Ishikawa (cell line): ENCODE measurements at regions not wholly inside any gene's neighbourhood (a gene's known extent, or its start where the extent isn't known, plus 50 kb on each side); places are given as distances from the start of the nearest gene placed in this dataset.

ENCODE experiments used
- CEBPB ChIP-seq: IDR thresholded peaks from 2 replicates; pipeline ENCODE4 v1.6.1; 2012
- CREB1 ChIP-seq: IDR thresholded peaks from 2 replicates; pipeline ENCODE4 v1.6.1; 2012; ENCODE audit warnings: low read depth
- EGR1 ChIP-seq: IDR thresholded peaks from 2 replicates; pipeline ENCODE4 v1.6.1; 2012
- EP300 ChIP-seq: IDR thresholded peaks from 2 replicates; pipeline ENCODE4 v1.6.1; 2012; ENCODE audit warnings: borderline replicate concordance
- FOXM1 ChIP-seq: IDR thresholded peaks from 2 replicates; pipeline ENCODE4 v1.6.1; 2012; ENCODE audit warnings: low read depth, borderline replicate concordance
- MAX ChIP-seq: IDR thresholded peaks from 2 replicates; pipeline ENCODE4 v1.6.1; 2012
- NFIC ChIP-seq: IDR thresholded peaks from 2 replicates; pipeline ENCODE4 v1.6.1; 2012
- RAD21 ChIP-seq: IDR thresholded peaks from 2 replicates; pipeline ENCODE4 v1.6.1; 2012; ENCODE audit warnings: low read depth
- REST ChIP-seq: IDR thresholded peaks from 2 replicates; pipeline ENCODE4 v1.6.1; 2012; ENCODE audit warnings: low read depth, mild to moderate bottlenecking
- TAF1 ChIP-seq: IDR thresholded peaks from 2 replicates; pipeline ENCODE4 v1.6.1; 2012; ENCODE audit warnings: low read depth, mild to moderate bottlenecking
- TCF12 ChIP-seq: IDR thresholded peaks from 2 replicates; pipeline ENCODE4 v1.6.1; 2012; ENCODE audit warnings: low read depth
- TEAD4 ChIP-seq: IDR thresholded peaks from 2 replicates; pipeline ENCODE4 v1.6.1; 2012
- USF1 ChIP-seq: IDR thresholded peaks from 2 replicates; pipeline ENCODE4 v1.6.1; 2012
- YY1 ChIP-seq: IDR thresholded peaks from 2 replicates; pipeline ENCODE4 v1.6.1; 2012; ENCODE audit warnings: low read depth
- ZBTB7A ChIP-seq: IDR thresholded peaks from 2 replicates; pipeline ENCODE4 v1.6.1; 2012; ENCODE audit warnings: low read depth

- TF ChIP-seq CREB1 (no peak), CEBPB (no peak), RAD21 (no peak), ZBTB7A (no peak), TAF1 (no peak), FOXM1 (no peak), NFIC (no peak), REST (no peak), YY1 (no peak)
Measured at GRCh38 chr7:84452618-84453017, 258.0 kb upstream of the SEMA3A start.

GRCh38 chr7:84450772-84451171 is 256.2 kb upstream of the SEMA3A start:
- TF ChIP-seq TCF12 (no peak), MAX (no peak), EP300 (no peak), NFIC (no peak), USF1 (no peak), RAD21 (no peak), EGR1 (no peak), TEAD4 (no peak), TAF1 (no peak), CEBPB (no peak)

- no peak for TF ChIP-seq FOXM1
- TF ChIP-seq TEAD4: no peak
Measured at GRCh38 chr7:84447636-84448293, 253.2 kb upstream of the SEMA3A start.

GRCh38 chr7:84446991-84447480 is 252.4 kb upstream of the SEMA3A start:
- TF ChIP-seq TEAD4 (no peak), EP300 (no peak), REST (no peak), RAD21 (no peak), CREB1 (no peak), EGR1 (no peak), ZBTB7A (no peak), NFIC (no peak), CEBPB (no peak), YY1 (no peak), USF1 (no peak), TCF12 (no peak), FOXM1 (no peak), TAF1 (no peak), MAX (no peak)

- TF ChIP-seq NFIC: no peak
- no peak for TF ChIP-seq MAX
Measured at GRCh38 chr7:84425702-84426259, 231.2 kb upstream of the SEMA3A start.

GRCh38 chr7:84422790-84423189 is 228.2 kb upstream of the SEMA3A start:
- no peak for TF ChIP-seq USF1
- TF ChIP-seq EP300: no peak
- no peak for TF ChIP-seq TAF1
- no peak for TF ChIP-seq TEAD4
- TF ChIP-seq CREB1: no peak
